GM12878 (cell line): ENCODE measurements at regions not wholly inside any gene's neighbourhood (a gene's known extent, or its start where the extent isn't known, plus 50 kb on each side); places are given as distances from the start of the nearest gene placed in this dataset.

Experiments
- ATAC-seq: fragments of 200-7000 bp; cut with Tn5 transposase; 3 replicates; pipeline ENCODE4 v1.9.1; 2020; ENCODE audit warnings: mild to moderate bottlenecking, moderate library complexity
- BruUV-seq: library from RNA; stranded (reverse); fragments of 400-500 nt; replicated peaks from 2 replicates; lab custom pipeline; 2021; lab: Mats Ljungman, UMichigan
- CTCF ChIA-PET: fragments of 300-600 bp; sonication (Branson Sonifier 250); formaldehyde crosslinking; extraction: SDS; loops from one replicate; lab custom pipeline; 2021; ENCODE audit warnings: inconsistent platforms; lab: Yijun Ruan, JAX
- POLR2A ChIA-PET: fragments of 350-600 bp; formaldehyde crosslinking; extraction: SDS; loops from one replicate; lab custom pipeline; 2021; ENCODE audit warnings: inconsistent platforms; lab: Charles Lee
- RAD21 ChIA-PET: fragments of 300-600 bp; sonication (Branson Sonifier 250); formaldehyde crosslinking; loops from one replicate; lab custom pipeline; 2023; ENCODE audit warnings: antibody characterized with exemption; ENCODE audit not compliant: unreplicated experiment; lab: Charles Lee
- SMC1A ChIA-PET: fragments of 300-600 bp; sonication (Branson Sonifier 250); formaldehyde crosslinking; loops from one replicate; lab custom pipeline; 2023; ENCODE audit not compliant: unreplicated experiment, uncharacterized antibody; lab: Charles Lee
- DNase-seq: peaks from one replicate; pipeline ENCODE4 v3.0.0-alpha.2; 2011; ENCODE audit warnings: low read depth, low spot score
- FAIRE-seq: peaks from 3 replicates; lab custom pipeline; 2011; peaks lifted over from hg19 to GRCh38; lab: Jason Lieb, UNC
- H2AFZ ChIP-seq: 2 replicates; pipeline ENCODE4 v1.6.0; 2011; ENCODE audit warnings: low read depth, low read length, control low read depth; ENCODE audit not compliant: control insufficient read depth
- H3K27ac ChIP-seq: 2 replicates; pipeline ENCODE4 v1.5.1; 2011; ENCODE audit warnings: control low read depth; ENCODE audit not compliant: control insufficient read depth, insufficient read depth
- H3K27me3 ChIP-seq, 2 experiments: replicated peaks in 1 of 2; 2 replicates each; pipeline versions ENCODE4 v1.6.0 to v1.6.1; 2011; ENCODE audit warnings: low read length in 1 of 2; ENCODE audit not compliant: control insufficient read depth in 2 of 2, insufficient read depth in 2 of 2
- H3K36me3 ChIP-seq, 2 experiments: 2 replicates each; pipeline ENCODE4 v1.5.1; 2011; ENCODE audit warnings: low read length in 1 of 2; ENCODE audit not compliant: control insufficient read depth in 2 of 2, insufficient read depth in 2 of 2
- H3K4me1 ChIP-seq: 2 replicates; pipeline ENCODE4 v1.6.1; 2011; ENCODE audit warnings: mild to moderate bottlenecking, low read length, moderate library complexity, mixed read lengths; ENCODE audit not compliant: control insufficient read depth, insufficient read depth
- H3K4me2 ChIP-seq: 2 replicates; pipeline ENCODE4 v1.6.0; 2011; ENCODE audit warnings: control low read depth; ENCODE audit not compliant: control insufficient read depth, insufficient read depth
- H3K4me3 ChIP-seq: fragments of 200-600 bp; sonication (generic); 2 replicates; pipeline ENCODE4 v1.5.1; 2016
- H3K79me2 ChIP-seq: 2 replicates; pipeline ENCODE4 v1.6.0; 2011; ENCODE audit warnings: low read length; ENCODE audit not compliant: control insufficient read depth, insufficient read depth
- H3K9ac ChIP-seq: 2 replicates; pipeline ENCODE4 v1.8.0; 2011; ENCODE audit warnings: low read length, control low read depth, mixed read lengths; ENCODE audit not compliant: control insufficient read depth, insufficient read depth
- H3K9me3 ChIP-seq: replicated peaks from 3 replicates; pipeline ENCODE4 v1.5.1; 2011; ENCODE audit warnings: mild to moderate bottlenecking, low read length; ENCODE audit not compliant: control insufficient read depth, insufficient read depth
- H4K20me1 ChIP-seq: 2 replicates; pipeline ENCODE4 v1.6.0; 2011; ENCODE audit not compliant: control insufficient read depth, insufficient read depth
- ATF2 ChIP-seq: IDR thresholded peaks from 2 replicates; pipeline ENCODE4 v1.6.1; 2012; ENCODE audit warnings: low read length, inconsistent platforms
- EGR1 ChIP-seq, 2 experiments: IDR thresholded peaks; 1 replicate in 1 of 2; 2 replicates in 1 of 2; pipeline ENCODE4 v1.6.1; 2011 to 2012; ENCODE audit warnings: low read depth in 2 of 2, low read length in 2 of 2, borderline replicate concordance in 1 of 2, mild to moderate bottlenecking in 1 of 2, moderate library complexity in 1 of 2
- IRF5 ChIP-seq: fragments of 450-650 bp; IDR thresholded peaks from 2 replicates; pipeline ENCODE4 v1.6.1; 2017; ENCODE audit warnings: borderline replicate concordance
- JUND ChIP-seq: IDR thresholded peaks from 2 replicates; pipeline ENCODE4 v1.6.1; 2012; ENCODE audit warnings: low read depth, mild to moderate bottlenecking, low read length, improper control_type of control experiment, moderate library complexity
- KLF5 ChIP-seq: fragments of 450-650 bp; IDR thresholded peaks from 2 replicates; pipeline ENCODE4 v1.6.1; 2014; ENCODE audit warnings: mild to moderate bottlenecking; ENCODE audit not compliant: partially characterized antibody
- MYC ChIP-seq: IDR thresholded peaks from 2 replicates; pipeline ENCODE4 v1.6.1; 2011; ENCODE audit warnings: mild to moderate bottlenecking, low read length, moderate library complexity, inconsistent platforms; ENCODE audit not compliant: insufficient read depth, insufficient replicate concordance, insufficient read length, severe bottlenecking
- NFIC ChIP-seq: IDR thresholded peaks from 2 replicates; pipeline ENCODE4 v1.6.1; 2012; ENCODE audit warnings: low read depth, mild to moderate bottlenecking, inconsistent platforms, low read length, moderate library complexity
- TCF7 ChIP-seq: IDR thresholded peaks from 2 replicates; pipeline ENCODE4 v1.6.1; 2014; ENCODE audit warnings: antibody characterized with exemption, borderline replicate concordance
- ZNF274 ChIP-seq: IDR thresholded peaks from one replicate; pipeline ENCODE4 v1.8.0; 2011; ENCODE audit not compliant: insufficient read length, insufficient read depth
- ZNF384 ChIP-seq: IDR thresholded peaks from 2 replicates; pipeline ENCODE4 v1.6.1; 2012; ENCODE audit warnings: low read depth, mild to moderate bottlenecking, low read length, improper control_type of control experiment, borderline replicate concordance
- WGBS: methylation state at CpG from one replicate; pipeline ENCODE4 v1.1.6; 2016; ENCODE audit warnings: low lambda C conversion rate; ENCODE audit not compliant: insufficient replicate concordance, insufficient coverage; ENCODE audit errors: missing lambda C conversion rate; 5-methylcytosine and 5-hydroxymethylcytosine counted together
- in situ Hi-C: fragments of 300-500 bp; cut with MboI; formaldehyde crosslinking; loops from 9 replicates; pipeline ENCODE4 v1.14.3; 2018; ENCODE audit warnings: mixed read lengths
- intact Hi-C: fragments of 100-400 bp; cut with micrococcal nuclease; formaldehyde crosslinking; loops from one replicate; pipeline ENCODE4 v1.14.2; 2022; ENCODE audit not compliant: unreplicated experiment

- no TSS peak for BruUV-seq
- TF ChIP-seq JUND: no peak
- TF ChIP-seq KLF5: no peak
- no peak for TF ChIP-seq EGR1 (IDR thresholded peaks at IDR 0.05; ENCODE audit: borderline replicate concordance in 1 of 2, low read depth in 2 of 2, low read length in 2 of 2)
- no peak for TF ChIP-seq ZNF384
- no peak for TF ChIP-seq NFIC
- no peak for TF ChIP-seq ZNF274
- TF ChIP-seq ATF2: no peak
- TF ChIP-seq IRF5: no peak
- TF ChIP-seq MYC: no peak
- no peak for TF ChIP-seq TCF7
Measured at GRCh38 chr15:87591042-87591441, 665.5 kb downstream of the NTRK3 start.

More at GRCh38 chr15:87591042-87591441, 665.5 kb downstream of the NTRK3 start:
- in situ Hi-C loops: loop anchor here (10.0 kb wide), 1 partner anchor 1736 kb away; no protein-coding TSS in a partner anchor
- Histone ChIP-seq H3K36me3 (no peaks in the 10 kb centered on the region), H2AFZ (no peak overlapping the region), H3K27ac (no peak overlapping the region), H3K79me2 (no peaks in the 10 kb centered on the region), H3K9ac (no peak overlapping the region), H3K4me2 (no peak overlapping the region), H3K4me1 (no peaks in the 10 kb centered on the region), H4K20me1 (no peaks in the 10 kb centered on the region), H3K4me3 (no peak overlapping the region), H3K27me3 (no peaks in the 10 kb centered on the region), H3K9me3 (no peaks in the 10 kb centered on the region; the same call in 2 of the 3 replicates)
- ChIA-PET RAD21 (no interaction called here), POLR2A (no interaction called here), CTCF (no interaction called here), SMC1A (no interaction called here)
- DNase-seq (no peak), FAIRE-seq (no peak), ATAC-seq (no peak)
- WGBS: 0% methylated on average over 1 of the region's 1 CpG
- intact Hi-C loops: no loop called here
